SK-N-SH treated with all-trans-retinoic acid at 6 μM for 48 hours (cell line): ENCODE measurements at regions not wholly inside any gene's neighbourhood (a gene's known extent, or its start where the extent isn't known, plus 50 kb on each side); places are given as distances from the start of the nearest gene placed in this dataset.

Experiments used
- ATAC-seq: fragments of 200-7000 bp; cut with Tn5 transposase; 3 replicates; pipeline ENCODE4 v1.9.1; 2020; ENCODE audit warnings: mild to moderate bottlenecking, moderate library complexity
- ARNTL ChIP-seq: fragments of 450-650 bp; formaldehyde crosslinking; IDR thresholded peaks from 2 replicates; pipeline ENCODE4 v1.5.0; 2020; ENCODE audit warnings: low read depth, mild to moderate bottlenecking, moderate library complexity, borderline replicate concordance
- CREB5 ChIP-seq: fragments of 250-450 bp; sonication (Bioruptor Pico); IDR thresholded peaks from 2 replicates; pipeline ENCODE4 v1.5.1; 2020; ENCODE audit warnings: low read depth, mild to moderate bottlenecking, moderate library complexity
- CSDC2 ChIP-seq: fragments of 250-450 bp; sonication (Bioruptor Pico); IDR thresholded peaks from 2 replicates; pipeline ENCODE4 v1.5.0; 2020; ENCODE audit warnings: mild to moderate bottlenecking, moderate library complexity
- CSRNP3 ChIP-seq: fragments of 250-450 bp; sonication (Bioruptor Pico); IDR thresholded peaks from 2 replicates; pipeline ENCODE4 v1.5.1; 2021; ENCODE audit warnings: mild to moderate bottlenecking, moderate library complexity
- ESRRG ChIP-seq: fragments of 250-450 bp; sonication (Bioruptor Pico); IDR thresholded peaks from 2 replicates; pipeline ENCODE4 v1.6.1; 2021; ENCODE audit warnings: mild to moderate bottlenecking
- GLIS3 ChIP-seq: fragments of 250-450 bp; sonication (Bioruptor Pico); IDR thresholded peaks from 2 replicates; pipeline ENCODE4 v1.5.0; 2020; ENCODE audit warnings: mild to moderate bottlenecking, moderate library complexity
- ISL1 ChIP-seq: fragments of 250-450 bp; sonication (Bioruptor Pico); IDR thresholded peaks from 2 replicates; pipeline ENCODE4 v2.1.2; 2022; ENCODE audit warnings: mild to moderate bottlenecking, moderate library complexity
- OSR1 ChIP-seq: fragments of 250-450 bp; sonication (Bioruptor Pico); IDR thresholded peaks from 2 replicates; pipeline ENCODE4 v1.8.0; 2022; ENCODE audit warnings: moderate library complexity, mild to moderate bottlenecking, inconsistent platforms
- PATZ1 ChIP-seq: fragments of 250-450 bp; sonication (Bioruptor Pico); IDR thresholded peaks from 2 replicates; pipeline ENCODE4 v1.8.0; 2020; ENCODE audit warnings: mild to moderate bottlenecking, moderate library complexity, borderline replicate concordance
- POU6F1 ChIP-seq: fragments of 250-450 bp; sonication (Bioruptor Pico); IDR thresholded peaks from 2 replicates; pipeline ENCODE4 v1.8.0; 2021; ENCODE audit warnings: low read depth, mild to moderate bottlenecking, moderate library complexity, borderline replicate concordance
- RARB ChIP-seq: fragments of 250-450 bp; sonication (Bioruptor Pico); IDR thresholded peaks from 2 replicates; pipeline ENCODE4 v1.8.0; 2021; ENCODE audit warnings: mild to moderate bottlenecking, moderate library complexity
- SNAI2 ChIP-seq: fragments of 250-450 bp; sonication (Bioruptor Pico); IDR thresholded peaks from 2 replicates; pipeline ENCODE4 v1.5.0; 2020; ENCODE audit warnings: mild to moderate bottlenecking, moderate library complexity
- TCF4 ChIP-seq: fragments of 250-450 bp; sonication (Bioruptor Pico); IDR thresholded peaks from 2 replicates; pipeline ENCODE4 v1.8.0; 2021; ENCODE audit warnings: mild to moderate bottlenecking, moderate library complexity, borderline replicate concordance
- TOX ChIP-seq: fragments of 250-450 bp; sonication (Bioruptor Pico); IDR thresholded peaks from 2 replicates; pipeline ENCODE4 v1.8.0; 2021; ENCODE audit warnings: mild to moderate bottlenecking, moderate library complexity, borderline replicate concordance
- TSHZ2 ChIP-seq: fragments of 250-450 bp; sonication (Bioruptor Pico); IDR thresholded peaks from 2 replicates; pipeline ENCODE4 v1.5.0; 2020; ENCODE audit warnings: mild to moderate bottlenecking, moderate library complexity
- ZC3H10 ChIP-seq: fragments of 250-450 bp; sonication (Bioruptor Pico); IDR thresholded peaks from 2 replicates; pipeline ENCODE4 v1.5.1; 2021; ENCODE audit warnings: mild to moderate bottlenecking, moderate library complexity
- ZNF565 ChIP-seq: fragments of 450-650 bp; formaldehyde crosslinking; conservative IDR thresholded peaks from 2 replicates; pipeline ENCODE4 v1.5.0; 2020; ENCODE audit warnings: low read depth, mild to moderate bottlenecking, moderate library complexity
- ZNF70 ChIP-seq: fragments of 450-650 bp; formaldehyde crosslinking; IDR thresholded peaks from 2 replicates; pipeline ENCODE4 v1.5.0; 2020; ENCODE audit warnings: mild to moderate bottlenecking, moderate library complexity
- ZNF8 ChIP-seq: fragments of 450-650 bp; formaldehyde crosslinking; IDR thresholded peaks from 2 replicates; pipeline ENCODE4 v1.5.0; 2020; ENCODE audit warnings: mild to moderate bottlenecking, moderate library complexity

- no peak for TF ChIP-seq CSDC2 (CRISPR knock-in tag)
- no peak for TF ChIP-seq ZNF8 (CRISPR knock-in tag)
- no peak for TF ChIP-seq PATZ1 (CRISPR knock-in tag)
- TF ChIP-seq OSR1 (CRISPR knock-in tag): no peak
- TF ChIP-seq CSRNP3 (CRISPR knock-in tag): no peak
- no peak for TF ChIP-seq ZC3H10 (CRISPR knock-in tag)
- TF ChIP-seq TCF4 (CRISPR knock-in tag): no peak
- no peak for TF ChIP-seq ISL1 (CRISPR knock-in tag)
- no peak for TF ChIP-seq ESRRG (CRISPR knock-in tag)
- no peak for TF ChIP-seq RARB (CRISPR knock-in tag)
- TF ChIP-seq POU6F1 (CRISPR knock-in tag): no peak
- TF ChIP-seq SNAI2: no peak
- no peak for TF ChIP-seq TSHZ2 (CRISPR knock-in tag)
- TF ChIP-seq TOX (CRISPR knock-in tag): no peak
- no peak for ATAC-seq
Observed at GRCh38 chr4:79489506-79489905, 81.5 kb upstream of the GK2 start.

- no peak for TF ChIP-seq TCF4 (CRISPR knock-in tag)
- TF ChIP-seq POU6F1 (CRISPR knock-in tag): no peak
- TF ChIP-seq GLIS3: no peak
- TF ChIP-seq CREB5 (CRISPR knock-in tag): no peak
- no peak for TF ChIP-seq ESRRG (CRISPR knock-in tag)
- TF ChIP-seq ZNF70 (CRISPR knock-in tag): no peak
- no peak for TF ChIP-seq SNAI2
- TF ChIP-seq TOX (CRISPR knock-in tag): no peak
- no peak for TF ChIP-seq CSRNP3 (CRISPR knock-in tag)
- TF ChIP-seq TSHZ2 (CRISPR knock-in tag): no peak
- no peak for TF ChIP-seq ARNTL (CRISPR knock-in tag)
- TF ChIP-seq ZNF565: no peak
- ATAC-seq: no peak
Observed at GRCh38 chr4:79476196-79476595, 68.2 kb upstream of the GK2 start.
